Effector memory CD8-positive, alpha-beta T cell (primary cell): ENCODE measurements at regions not wholly inside any gene's neighbourhood (a gene's known extent, or its start where the extent isn't known, plus 50 kb on each side); places are given as distances from the start of the nearest gene placed in this dataset.

ENCODE experiments used
- ATAC-seq: fragments of 150-1000 bp; cut with Tn5 transposase; replicated peaks from 2 replicates; pipeline ENCODE4 v1.10.0; 2021; ENCODE audit warnings: mild to moderate bottlenecking, moderate library complexity
- DNase-seq, 3 experiments: peaks; one replicate each; pipeline ENCODE4 v3.0.0; 2021
- H3K27ac Mint-ChIP-seq, 2 donors: one replicate each; pipeline ENCODE4 v1.8.0; 2022; ENCODE audit warnings: mild to moderate bottlenecking in 2 of 2, mixed read lengths in 2 of 2, moderate library complexity in 2 of 2
- H3K27me3 Mint-ChIP-seq, 2 donors: one replicate each; pipeline ENCODE4 v1.8.0; 2022; ENCODE audit warnings: mixed read lengths in 2 of 2
- H3K36me3 Mint-ChIP-seq: one replicate; pipeline ENCODE4 v1.8.0; 2022; ENCODE audit warnings: mild to moderate bottlenecking, moderate library complexity, mixed read lengths; ENCODE audit not compliant: insufficient read depth
- H3K4me1 Mint-ChIP-seq, 2 donors: one replicate each; pipeline ENCODE4 v1.8.0; 2022; ENCODE audit warnings: low read depth in 2 of 2, mixed read lengths in 2 of 2
- H3K4me3 Mint-ChIP-seq, 2 donors: one replicate each; pipeline ENCODE4 v1.8.0; 2022; ENCODE audit warnings: mild to moderate bottlenecking in 2 of 2, mixed read lengths in 2 of 2, moderate library complexity in 2 of 2
- H3K9me3 Mint-ChIP-seq, 2 donors: one replicate each; pipeline ENCODE4 v1.8.0; 2022; ENCODE audit warnings: mixed read lengths in 2 of 2

- ATAC-seq (no peak), DNase-seq (no peak)
- H3K27ac Mint-ChIP-seq, result no peak overlapping the region
- peaks cover 0 to 13% of the 10 kb centered on the region in 2 donors for H3K27me3 Mint-ChIP-seq
- no peak overlapping the region for H3K4me3 Mint-ChIP-seq
- peaks cover 0 to 3% of the 10 kb centered on the region in 2 donors for H3K9me3 Mint-ChIP-seq
- no peaks in the 10 kb centered on the region for H3K36me3 Mint-ChIP-seq
- H3K4me1 Mint-ChIP-seq, result peaks cover 0 to 4% of the 10 kb centered on the region in 2 donors
Measured at GRCh38 chr5:103356350-103357091, 98.0 kb downstream of the MACIR start.

GRCh38 chr5:103355579-103355978, 97.0 kb downstream of the MACIR start:
- Mint-ChIP-seq H3K36me3 (no peaks in the 10 kb centered on the region), H3K27me3 (peaks cover under 1 to 18% of the 10 kb centered on the region in 2 donors), H3K27ac (no peak overlapping the region), H3K4me1 (peaks cover 0 to 4% of the 10 kb centered on the region in 2 donors), H3K9me3 (no peaks in the 10 kb centered on the region), H3K4me3 (no peak overlapping the region)
- DNase-seq (no peak), ATAC-seq (no peak)

GRCh38 chr5:103354446-103354845, 95.9 kb downstream of the MACIR start:
- H3K4me3 Mint-ChIP-seq, result no peak overlapping the region
- ATAC-seq (no peak), DNase-seq (no peak)
- no peaks in the 10 kb centered on the region for H3K9me3 Mint-ChIP-seq
- H3K4me1 Mint-ChIP-seq, result peaks cover 0 to 4% of the 10 kb centered on the region in 2 donors
- peaks cover 5 to 18% of the 10 kb centered on the region in 2 donors for H3K27me3 Mint-ChIP-seq
- no peaks in the 10 kb centered on the region for H3K36me3 Mint-ChIP-seq
- H3K27ac Mint-ChIP-seq, result no peak overlapping the region

GRCh38 chr5:103353581-103353980, 95.0 kb downstream of the MACIR start:
- no peaks in the 10 kb centered on the region for H3K9me3 Mint-ChIP-seq
- DNase-seq (no peak), ATAC-seq (no peak)
- H3K4me1 Mint-ChIP-seq, result peaks cover 0 to 4% of the 10 kb centered on the region in 2 donors
- H3K36me3 Mint-ChIP-seq, result no peaks in the 10 kb centered on the region
- no peak overlapping the region for H3K27ac Mint-ChIP-seq
- H3K27me3 Mint-ChIP-seq, result peaks cover 11 to 18% of the 10 kb centered on the region in 2 donors
- no peak overlapping the region for H3K4me3 Mint-ChIP-seq

- H3K4me3 Mint-ChIP-seq, result no peak overlapping the region
- no peak for ATAC-seq
Measured at GRCh38 chr5:103347716-103348423, 89.3 kb downstream of the MACIR start.

GRCh38 chr5:103346162-103346748, 87.7 kb downstream of the MACIR start:
- Mint-ChIP-seq H3K4me1 (no peaks in the 10 kb centered on the region), H3K36me3 (no peaks in the 10 kb centered on the region), H3K9me3 (no peaks in the 10 kb centered on the region), H3K27ac (no peak overlapping the region), H3K27me3 (peaks cover 2 to 11% of the 10 kb centered on the region in 2 donors), H3K4me3 (no peak overlapping the region)
- no peak for ATAC-seq
- no peak for DNase-seq

More at GRCh38 chr5:103347716-103348423, 89.3 kb downstream of the MACIR start:
- Mint-ChIP-seq H3K36me3 (no peaks in the 10 kb centered on the region), H3K9me3 (no peaks in the 10 kb centered on the region), H3K27me3 (peaks cover 11 to 18% of the 10 kb centered on the region in 2 donors), H3K27ac (no peak overlapping the region), H3K4me1 (no peaks in the 10 kb centered on the region)
- DNase-seq, result no peak

GRCh38 chr5:103345461-103345860, 86.9 kb downstream of the MACIR start:
- DNase-seq (no peak), ATAC-seq (no peak)
- peaks cover 0 to 9% of the 10 kb centered on the region in 2 donors for H3K27me3 Mint-ChIP-seq
- H3K9me3 Mint-ChIP-seq, result no peaks in the 10 kb centered on the region
- H3K27ac Mint-ChIP-seq, result no peak overlapping the region
- H3K4me1 Mint-ChIP-seq, result peaks cover 0 to 2% of the 10 kb centered on the region in 2 donors
- no peak overlapping the region for H3K4me3 Mint-ChIP-seq
- H3K36me3 Mint-ChIP-seq, result no peaks in the 10 kb centered on the region

GRCh38 chr5:103340717-103341388, 82.3 kb downstream of the MACIR start:
- Mint-ChIP-seq H3K27ac (no peak overlapping the region), H3K36me3 (no peaks in the 10 kb centered on the region), H3K4me3 (no peak overlapping the region), H3K4me1 (peaks cover 0 to 2% of the 10 kb centered on the region in 2 donors), H3K9me3 (no peaks in the 10 kb centered on the region), H3K27me3 (no peaks in the 10 kb centered on the region)
- DNase-seq (no peak), ATAC-seq (no peak)

- no peak for ATAC-seq
- Mint-ChIP-seq H3K27ac (no peak overlapping the region), H3K36me3 (no peaks in the 10 kb centered on the region), H3K9me3 (no peaks in the 10 kb centered on the region), H3K4me1 (peaks cover 0 to 2% of the 10 kb centered on the region in 2 donors), H3K4me3 (no peak overlapping the region), H3K27me3 (no peaks in the 10 kb centered on the region)
- no peak for DNase-seq
Measured at GRCh38 chr5:103340132-103340531, 81.6 kb downstream of the MACIR start.

- DNase-seq (no peak), ATAC-seq (no peak)
- Mint-ChIP-seq H3K4me1 (peaks cover 0 to 2% of the 10 kb centered on the region in 2 donors), H3K27ac (no peak overlapping the region), H3K9me3 (no peaks in the 10 kb centered on the region), H3K27me3 (no peaks in the 10 kb centered on the region), H3K4me3 (no peak overlapping the region), H3K36me3 (no peaks in the 10 kb centered on the region)
Measured at GRCh38 chr5:103336941-103337340, 78.4 kb downstream of the MACIR start.

GRCh38 chr5:103333376-103333775, 74.8 kb downstream of the MACIR start:
- H3K27ac Mint-ChIP-seq, result no peak overlapping the region
- no peaks in the 10 kb centered on the region for H3K36me3 Mint-ChIP-seq
- peaks cover 0 to 9% of the 10 kb centered on the region in 2 donors for H3K27me3 Mint-ChIP-seq
- no peaks in the 10 kb centered on the region for H3K4me1 Mint-ChIP-seq
- no peak for ATAC-seq
- DNase-seq, result no peak
- H3K9me3 Mint-ChIP-seq, result no peaks in the 10 kb centered on the region
- H3K4me3 Mint-ChIP-seq, result no peak overlapping the region

- no peak for ATAC-seq
- no peaks in the 10 kb centered on the region for H3K9me3 Mint-ChIP-seq
- DNase-seq, result no peak
- no peaks in the 10 kb centered on the region for H3K36me3 Mint-ChIP-seq
- no peaks in the 10 kb centered on the region for H3K4me1 Mint-ChIP-seq
- peaks cover 16 to 22% of the 10 kb centered on the region in 2 donors for H3K27me3 Mint-ChIP-seq
- H3K27ac Mint-ChIP-seq, result no peak overlapping the region
- H3K4me3 Mint-ChIP-seq, result no peak overlapping the region
Measured at GRCh38 chr5:103330875-103331274, 72.3 kb downstream of the MACIR start.
